MM.1S (cell line): ENCODE measurements at regions not wholly inside any gene's neighbourhood (a gene's known extent, or its start where the extent isn't known, plus 50 kb on each side); places are given as distances from the start of the nearest gene placed in this dataset.

Experiments used
- DNase-seq: peaks from one replicate; pipeline ENCODE4 v3.0.0-alpha.2; 2015
- H2AFZ ChIP-seq: fragments of 300-600 bp; sonication (generic); 2 replicates; pipeline ENCODE4 v1.6.0; 2016; ENCODE audit warnings: antibody characterized with exemption, low read length
- H3F3A ChIP-seq: fragments of 300-600 bp; sonication (generic); 2 replicates; pipeline ENCODE4 v1.6.1; 2016; ENCODE audit warnings: mild to moderate bottlenecking, antibody characterized with exemption, low read length, moderate library complexity, mixed read lengths; ENCODE audit not compliant: insufficient read depth
- H3K27ac ChIP-seq: fragments of 300-600 bp; sonication (generic); 2 replicates; pipeline ENCODE4 v1.5.1; 2016; ENCODE audit warnings: mild to moderate bottlenecking, low read length
- H3K27me3 ChIP-seq: fragments of 300-600 bp; sonication (generic); replicated peaks from 2 replicates; pipeline ENCODE4 v1.6.0; 2016; ENCODE audit warnings: low read length; ENCODE audit not compliant: insufficient read depth
- H3K36me3 ChIP-seq: fragments of 300-600 bp; sonication (generic); replicated peaks from 2 replicates; pipeline ENCODE4 v1.6.1; 2016; ENCODE audit warnings: mild to moderate bottlenecking, low read length, mixed read lengths; ENCODE audit not compliant: insufficient read depth
- H3K4me1 ChIP-seq: fragments of 300-600 bp; sonication (generic); 2 replicates; pipeline ENCODE4 v1.6.1; 2016; ENCODE audit warnings: low read length, mixed read lengths
- H3K4me2 ChIP-seq: fragments of 300-600 bp; sonication (generic); 2 replicates; pipeline ENCODE4 v1.6.0; 2016; ENCODE audit warnings: low read depth, low read length
- H3K4me3 ChIP-seq: fragments of 300-600 bp; sonication (generic); 2 replicates; pipeline ENCODE4 v1.5.1; 2016; ENCODE audit warnings: low read length, mixed read lengths
- H3K79me2 ChIP-seq: fragments of 300-600 bp; sonication (generic); 2 replicates; pipeline ENCODE4 v1.6.1; 2016; ENCODE audit warnings: mixed run types, low read length, mixed read lengths
- H3K9ac ChIP-seq: fragments of 300-600 bp; sonication (generic); 2 replicates; pipeline ENCODE4 v1.6.1; 2016; ENCODE audit warnings: low read length, mixed read lengths
- H3K9me2 ChIP-seq: fragments of 300-600 bp; sonication (generic); replicated peaks from 2 replicates; pipeline ENCODE4 v1.6.1; 2016; ENCODE audit warnings: mild to moderate bottlenecking, low read length, mixed read lengths; ENCODE audit not compliant: insufficient read depth
- H3K9me3 ChIP-seq: fragments of 300-600 bp; sonication (generic); replicated peaks from 2 replicates; pipeline ENCODE4 v1.6.1; 2016; ENCODE audit warnings: mild to moderate bottlenecking, low read length, mixed read lengths; ENCODE audit not compliant: insufficient read depth
- H4K20me1 ChIP-seq: fragments of 300-600 bp; sonication (generic); 2 replicates; pipeline ENCODE4 v1.6.1; 2016; ENCODE audit warnings: mild to moderate bottlenecking, low read length, moderate library complexity, mixed read lengths; ENCODE audit not compliant: insufficient read depth
- CTCF ChIP-seq: fragments of 300-600 bp; sonication (generic); IDR thresholded peaks from 2 replicates; pipeline ENCODE4 v1.5.1; 2016; ENCODE audit warnings: antibody characterized with exemption, low read length, mixed read lengths
- EZH2 ChIP-seq: fragments of 300-600 bp; sonication (generic); optimal IDR thresholded peaks from 2 replicates; pipeline ENCODE3; 2017; ENCODE audit warnings: low read depth, mild to moderate bottlenecking, antibody characterized with exemption, low read length, mixed read lengths
- EZH2phosphoT487 ChIP-seq: fragments of 300-600 bp; sonication (generic); IDR thresholded peaks from 2 replicates; pipeline ENCODE4 v1.6.1; 2018; ENCODE audit warnings: antibody characterized with exemption, low read length

DNA sequence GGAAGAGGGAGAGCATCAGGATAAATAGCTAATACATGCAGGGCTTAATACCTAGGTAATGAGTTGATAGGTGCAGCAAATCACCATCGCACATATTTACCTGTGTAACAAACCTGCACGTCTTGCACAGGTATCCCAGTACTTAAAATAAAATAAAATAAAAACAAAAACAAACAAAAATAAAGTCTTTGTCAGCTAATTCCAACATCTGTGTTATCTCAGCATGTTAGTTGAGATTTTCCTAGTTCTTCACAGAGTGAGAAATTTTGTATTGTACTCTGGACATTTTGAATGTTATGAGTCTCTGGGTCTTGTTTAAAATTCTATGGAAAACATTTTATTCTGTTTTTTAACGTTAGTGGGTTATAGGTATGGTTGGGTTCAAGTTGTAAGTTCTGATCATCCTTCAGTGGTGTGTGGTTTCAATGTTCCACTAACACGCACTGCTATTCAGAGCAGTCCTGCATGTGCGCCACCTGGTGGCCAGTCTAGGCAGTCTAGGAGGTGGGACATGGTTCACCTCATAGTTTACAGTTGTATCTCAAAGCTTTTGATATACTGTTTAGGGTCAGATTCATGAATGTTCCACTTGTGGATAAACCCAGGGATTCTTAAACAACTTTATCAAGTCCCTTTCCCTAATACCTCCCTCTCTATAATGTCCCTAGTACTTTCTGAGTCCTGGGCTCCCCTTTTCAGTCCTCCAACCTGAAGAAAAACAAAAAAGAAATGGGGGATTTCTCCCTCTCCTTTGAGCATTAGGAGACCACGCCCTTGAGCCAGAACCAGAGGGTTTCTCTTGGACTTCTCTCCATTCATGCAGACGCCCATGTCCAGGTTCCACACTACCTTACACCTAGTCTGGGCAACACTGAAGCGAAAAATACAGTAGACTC, 213.4 kb upstream of the GATA6 start:
- Histone ChIP-seq H3K27me3 (no peaks in the 10 kb centered on the region), H3K9me3 (no peaks in the 10 kb centered on the region), H3K9me2 (no peaks in the 10 kb centered on the region), H3K79me2 (no peaks in the 10 kb centered on the region), H3K4me3 (no peak overlapping the region), H3K27ac (no peak overlapping the region), H3K4me1 (no peaks in the 10 kb centered on the region), H3K36me3 (no peaks in the 10 kb centered on the region), H3F3A (no peaks in the 10 kb centered on the region), H3K9ac (no peak overlapping the region), H4K20me1 (no peaks in the 10 kb centered on the region), H3K4me2 (no peak overlapping the region), H2AFZ (no peak overlapping the region)
- TF ChIP-seq EZH2 (no peak), CTCF (peak; percentile 97)
- DNase-seq, result peak; percentile 74

GRCh38 chr18:21958263-21958662, 211.1 kb upstream of the GATA6 start:
- DNase-seq, result no peak
- Histone ChIP-seq H3K79me2 (no peaks in the 10 kb centered on the region), H3K27ac (no peak overlapping the region), H3K4me2 (no peak overlapping the region), H3K4me1 (no peaks in the 10 kb centered on the region), H3F3A (no peaks in the 10 kb centered on the region), H3K27me3 (no peaks in the 10 kb centered on the region), H3K9ac (no peak overlapping the region), H3K36me3 (no peaks in the 10 kb centered on the region), H3K9me2 (no peaks in the 10 kb centered on the region), H2AFZ (no peak overlapping the region), H3K9me3 (no peaks in the 10 kb centered on the region), H4K20me1 (no peaks in the 10 kb centered on the region), H3K4me3 (no peak overlapping the region)
- TF ChIP-seq EZH2 (no peak), CTCF (no peak), EZH2phosphoT487 (no peak)

DNA sequence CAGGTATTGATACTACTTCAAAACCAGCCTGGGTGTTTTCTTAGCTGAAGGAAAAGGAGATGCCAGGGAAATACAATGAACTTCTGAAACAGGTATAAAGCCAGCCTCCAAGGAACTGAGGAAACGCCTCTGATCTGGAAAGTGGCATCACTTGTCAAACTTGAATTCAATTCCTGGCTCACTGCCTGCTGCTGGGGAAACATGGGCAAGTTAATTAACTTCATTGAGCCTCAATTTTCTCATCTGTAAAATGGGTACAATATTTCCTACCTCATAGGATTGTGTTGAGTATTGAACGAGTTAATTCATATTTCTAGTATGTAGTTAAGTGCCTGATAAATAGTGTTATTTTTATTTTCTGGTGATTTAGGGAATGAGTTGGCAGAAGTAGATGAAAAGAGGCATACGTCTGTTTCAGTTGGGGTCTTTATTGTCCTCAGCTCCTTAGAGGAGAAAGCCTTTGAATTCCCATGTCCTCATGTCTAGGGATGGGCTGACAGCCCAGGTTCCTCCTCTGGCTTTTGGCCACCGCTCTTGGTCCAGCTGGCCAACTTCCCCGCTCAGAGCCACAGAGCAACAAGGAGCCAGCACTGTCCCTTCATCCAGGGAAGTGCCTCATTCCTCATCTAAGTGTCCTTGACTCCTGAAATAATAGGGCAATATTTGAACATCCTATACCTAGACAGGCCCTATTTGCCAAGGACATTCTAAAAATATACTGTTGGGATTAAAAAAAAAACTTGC, 210.5 kb upstream of the GATA6 start:
- no peaks in the 10 kb centered on the region for H3K9me3 ChIP-seq
- no peaks in the 10 kb centered on the region for H3K4me1 ChIP-seq
- no peak for DNase-seq
- no peak overlapping the region for H3K9ac ChIP-seq
- H3K9me2 ChIP-seq, result no peaks in the 10 kb centered on the region
- H3K4me2 ChIP-seq, result no peak overlapping the region
- no peaks in the 10 kb centered on the region for H3F3A ChIP-seq
- no peaks in the 10 kb centered on the region for H3K36me3 ChIP-seq
- no peaks in the 10 kb centered on the region for H4K20me1 ChIP-seq
- H2AFZ ChIP-seq, result no peak overlapping the region
- H3K79me2 ChIP-seq, result no peaks in the 10 kb centered on the region
- H3K27ac ChIP-seq, result no peak overlapping the region
- H3K4me3 ChIP-seq, result no peak overlapping the region
- no peak for TF ChIP-seq EZH2phosphoT487
- TF ChIP-seq EZH2, result no peak
- TF ChIP-seq CTCF, result no peak
- no peaks in the 10 kb centered on the region for H3K27me3 ChIP-seq
